GM12864 (cell line): ENCODE measurements at regions not wholly inside any gene's neighbourhood (a gene's known extent, or its start where the extent isn't known, plus 50 kb on each side); places are given as distances from the start of the nearest gene placed in this dataset.

Source experiments
- DNase-seq: peaks from one replicate; pipeline ENCODE4 v3.0.0-alpha.2; 2011; ENCODE audit warnings: low read depth
- H3K4me3 ChIP-seq: 2 replicates; pipeline ENCODE4 v1.5.1; 2011; ENCODE audit warnings: mild to moderate bottlenecking, low read depth, low read length, control low read depth
- CTCF ChIP-seq: IDR thresholded peaks from 2 replicates; pipeline ENCODE4 v1.5.1; 2011; ENCODE audit warnings: low read depth, mild to moderate bottlenecking, moderate library complexity, low read length, control low read depth, inconsistent platforms; ENCODE audit errors: missing control alignments

- TF ChIP-seq CTCF, result no peak
- no peak for DNase-seq
- H3K4me3 ChIP-seq, result no peak overlapping the region
Measured at GRCh38 chr4:108473163-108473720, 147.1 kb upstream of the RPL34 start.

GRCh38 chr4:108466936-108467902 lies 153.2 kb upstream of the RPL34 start:
- no peak overlapping the region for H3K4me3 ChIP-seq
- peak; percentile 55 for DNase-seq

GRCh38 chr4:108465886-108466500 lies 154.4 kb upstream of the RPL34 start:
- no peak for TF ChIP-seq CTCF
- DNase-seq, result no peak
- H3K4me3 ChIP-seq, result no peak overlapping the region

More at GRCh38 chr4:108466936-108467902, 153.2 kb upstream of the RPL34 start:
- TF ChIP-seq CTCF, result no peak

GRCh38 chr4:108458681-108459080 lies 161.7 kb upstream of the RPL34 start:
- no peak overlapping the region for H3K4me3 ChIP-seq
- DNase-seq, result no peak
- TF ChIP-seq CTCF, result no peak

GRCh38 chr4:108454227-108454626 lies 166.1 kb upstream of the RPL34 start:
- TF ChIP-seq CTCF, result no peak
- DNase-seq, result no peak
- H3K4me3 ChIP-seq, result no peak overlapping the region

GRCh38 chr4:108453366-108453765 lies 167.0 kb upstream of the RPL34 start:
- DNase-seq, result no peak
- no peak overlapping the region for H3K4me3 ChIP-seq
- no peak for TF ChIP-seq CTCF
